Cardiac muscle cell (in vitro differentiated cells and primary cell): ENCODE measurements at regions not wholly inside any gene's neighbourhood (a gene's known extent, or its start where the extent isn't known, plus 50 kb on each side); places are given as distances from the start of the nearest gene placed in this dataset.
A peak's percentile ranks its signal among the peaks of the same experiment; 100 is the strongest.

Source experiments
- DNase-seq, 2 donors: peaks; one replicate each; pipeline versions ENCODE4 v3.0.0 to v3.0.0-alpha.2; 2010 to 2017; ENCODE audit warnings: low read depth in 1 of 2, low spot score in 1 of 2
- H3K27ac ChIP-seq: fragments of 200-600 bp; sonication (generic); 2 replicates; pipeline ENCODE4 v1.5.1; 2016
- H3K27me3 ChIP-seq: fragments of 200-600 bp; sonication (generic); 2 replicates; pipeline ENCODE4 v1.6.0; 2016; ENCODE audit warnings: control low read depth
- H3K36me3 ChIP-seq: fragments of 200-600 bp; sonication (generic); 2 replicates; pipeline ENCODE4 v1.5.1; 2016; ENCODE audit warnings: control low read depth
- H3K4me1 ChIP-seq: fragments of 200-600 bp; sonication (generic); 2 replicates; pipeline ENCODE4 v1.8.1; 2017; ENCODE audit warnings: low read depth, mild to moderate bottlenecking, mixed run types
- H3K4me3 ChIP-seq: fragments of 200-600 bp; sonication (generic); 2 replicates; pipeline ENCODE4 v1.5.1; 2016; ENCODE audit warnings: mild to moderate bottlenecking
- H3K9me3 ChIP-seq: fragments of 200-600 bp; sonication (generic); 2 replicates; pipeline ENCODE4 v1.5.1; 2017; ENCODE audit warnings: low read depth, mild to moderate bottlenecking, control low read depth
- CTCF ChIP-seq: IDR thresholded peaks from 2 replicates; pipeline ENCODE4 v1.5.1; 2012; ENCODE audit warnings: low read depth, mild to moderate bottlenecking, low read length

GRCh38 chr22:44584256-44584902 is 86.3 kb upstream of the RTL6 start:
- Histone ChIP-seq H3K27me3 (no peaks in the 10 kb centered on the region), H3K9me3 (no peaks in the 10 kb centered on the region), H3K4me3 (no peak overlapping the region), H3K36me3 (no peaks in the 10 kb centered on the region), H3K27ac (no peak overlapping the region), H3K4me1 (no peaks in the 10 kb centered on the region)
- DNase-seq = no peak
- no peak for TF ChIP-seq CTCF

- H3K4me1 ChIP-seq = no peaks in the 10 kb centered on the region
- no peak for TF ChIP-seq CTCF
- no peaks in the 10 kb centered on the region for H3K36me3 ChIP-seq
- H3K27me3 ChIP-seq = no peaks in the 10 kb centered on the region
- H3K27ac ChIP-seq = no peak overlapping the region
- DNase-seq = no peak
- H3K9me3 ChIP-seq = no peaks in the 10 kb centered on the region
- no peak overlapping the region for H3K4me3 ChIP-seq
These were observed 85.8 kb upstream of the RTL6 start for GRCh38 chr22:44583854-44584253.

DNA sequence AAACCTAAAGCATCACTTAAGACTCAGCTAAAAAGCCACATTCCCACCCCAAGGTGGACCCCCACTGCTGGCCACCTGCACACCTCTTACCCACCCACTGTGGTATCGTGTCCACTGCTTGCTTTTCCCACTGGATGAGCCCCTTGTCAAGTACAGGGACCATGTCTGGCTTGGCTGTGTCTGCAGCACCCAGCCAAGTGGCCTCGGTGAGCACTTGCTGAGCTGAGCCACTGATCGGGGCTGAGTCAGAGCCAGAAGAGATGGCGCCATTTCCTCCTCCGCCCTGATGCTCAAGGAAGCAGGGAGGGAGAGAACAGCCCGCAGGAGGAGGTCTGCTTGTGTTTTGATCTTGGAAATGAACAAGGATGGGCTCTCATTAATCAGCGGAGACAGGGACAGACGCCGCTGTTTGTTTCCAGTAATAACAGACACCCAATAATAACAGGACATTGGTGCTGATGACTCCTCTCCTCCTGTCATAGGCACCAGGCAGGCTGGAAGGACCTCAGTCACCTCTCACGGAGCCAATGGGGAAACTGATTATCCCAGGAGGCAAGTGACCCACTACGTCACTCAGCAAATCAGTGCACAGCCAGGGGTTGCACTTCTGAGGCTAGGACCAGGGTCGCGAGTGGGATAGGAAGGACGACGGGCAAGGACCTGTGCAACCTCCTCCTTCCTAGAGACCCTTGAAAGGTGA is 85.2 kb upstream of the RTL6 start:
- Histone ChIP-seq H3K9me3 (no peaks in the 10 kb centered on the region), H3K27ac (no peak overlapping the region), H3K4me3 (no peak overlapping the region), H3K36me3 (no peaks in the 10 kb centered on the region), H3K4me1 (no peaks in the 10 kb centered on the region), H3K27me3 (no peaks in the 10 kb centered on the region)
- TF ChIP-seq CTCF = no peak
- DNase-seq = peak in 1 of 2 donors; percentile 46

- DNase-seq = no peak
- TF ChIP-seq CTCF = no peak
- H3K4me3 ChIP-seq = no peak overlapping the region
- no peak overlapping the region for H3K27ac ChIP-seq
- no peaks in the 10 kb centered on the region for H3K27me3 ChIP-seq
- no peaks in the 10 kb centered on the region for H3K4me1 ChIP-seq
- no peaks in the 10 kb centered on the region for H3K36me3 ChIP-seq
- H3K9me3 ChIP-seq = no peaks in the 10 kb centered on the region
These were observed 84.0 kb upstream of the RTL6 start for GRCh38 chr22:44582016-44582415.

DNA sequence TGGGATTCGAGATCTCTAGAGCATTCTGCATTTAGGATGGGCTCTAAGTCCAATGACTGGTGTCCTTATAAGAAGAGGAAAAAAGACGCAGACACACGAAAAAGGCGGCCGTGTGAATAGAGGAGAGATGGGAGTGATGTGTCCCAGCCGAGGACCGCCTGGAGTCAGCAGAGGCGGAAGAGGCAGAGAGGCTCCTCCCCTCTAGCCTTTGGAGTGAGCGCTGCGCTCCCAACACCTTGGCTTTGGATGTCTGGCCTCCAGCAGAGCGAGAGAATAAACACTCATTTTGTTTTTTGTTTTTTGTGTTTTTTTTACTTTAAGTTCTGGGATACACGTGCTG is 83.0 kb upstream of the RTL6 start:
- DNase-seq = no peak
- Histone ChIP-seq H3K36me3 (no peaks in the 10 kb centered on the region), H3K4me1 (no peaks in the 10 kb centered on the region), H3K9me3 (no peaks in the 10 kb centered on the region), H3K27me3 (no peaks in the 10 kb centered on the region), H3K4me3 (no peak overlapping the region), H3K27ac (no peak overlapping the region)
- TF ChIP-seq CTCF = no peak
